SH-SY5Y (cell line): ENCODE measurements at regions not wholly inside any gene's neighbourhood (a gene's known extent, or its start where the extent isn't known, plus 50 kb on each side); places are given as distances from the start of the nearest gene placed in this dataset.

Experiments used
- GATA2 ChIP-seq: IDR thresholded peaks from 2 replicates; pipeline ENCODE4 v1.6.1; 2011; ENCODE audit warnings: mild to moderate bottlenecking, low read depth, low read length
- GATA3 ChIP-seq: IDR thresholded peaks from 2 replicates; pipeline ENCODE4 v1.6.1; 2011; ENCODE audit warnings: low read depth, mild to moderate bottlenecking, low read length, moderate library complexity

DNA sequence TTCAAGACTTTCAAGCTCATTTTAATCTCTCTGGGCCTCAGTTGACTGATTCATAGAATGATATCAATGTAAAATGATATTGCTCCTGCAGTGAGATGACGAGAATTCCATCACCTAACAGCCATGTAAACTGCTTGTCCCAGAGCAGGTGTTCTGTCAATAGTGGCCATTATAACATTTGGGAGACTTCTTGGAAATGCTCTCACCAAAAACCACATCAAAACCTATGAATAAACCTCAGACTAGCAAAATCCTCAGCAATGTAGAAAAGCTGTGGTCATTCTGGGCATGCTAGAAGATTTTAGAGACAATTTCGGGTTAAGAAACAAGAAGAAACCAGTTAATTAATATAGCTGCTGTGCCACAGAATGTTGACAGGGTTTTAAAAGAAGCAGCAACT is 225.4 kb downstream of the FRK start:
- TF ChIP-seq GATA2, result no peak
- no peak for TF ChIP-seq GATA3
